GM21381 (cell line): ENCODE measurements at regions not wholly inside any gene's neighbourhood (a gene's known extent, or its start where the extent isn't known, plus 50 kb on each side); places are given as distances from the start of the nearest gene placed in this dataset.

Experiments
- ATAC-seq: cut with Tn5 transposase; IDR thresholded peaks from one replicate; pipeline ENCODE4 v1.9.1; 2021; ENCODE audit warnings: mild to moderate bottlenecking, moderate library complexity; ENCODE audit not compliant: unreplicated experiment

DNA sequence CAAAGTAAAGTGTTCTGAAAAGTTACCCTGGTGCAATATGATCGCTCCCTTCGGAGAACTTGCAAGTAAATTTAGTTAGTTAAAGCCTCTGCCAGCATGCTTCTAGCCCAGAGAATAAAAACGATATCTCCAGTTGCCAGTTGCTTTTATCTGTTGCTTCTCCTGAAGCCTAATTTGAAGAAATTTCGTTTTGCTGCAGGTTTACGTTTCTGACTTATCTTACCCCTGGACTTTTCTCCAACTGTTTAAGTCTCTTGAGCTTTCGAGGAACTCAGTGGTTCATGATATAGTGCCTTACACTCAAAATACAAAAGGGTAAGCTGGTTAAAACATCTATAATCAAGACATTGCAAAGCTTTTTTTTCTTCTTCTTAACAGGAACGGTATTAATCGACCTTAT is 131.1 kb downstream of the FAM161A start:
- no peak for ATAC-seq

DNA sequence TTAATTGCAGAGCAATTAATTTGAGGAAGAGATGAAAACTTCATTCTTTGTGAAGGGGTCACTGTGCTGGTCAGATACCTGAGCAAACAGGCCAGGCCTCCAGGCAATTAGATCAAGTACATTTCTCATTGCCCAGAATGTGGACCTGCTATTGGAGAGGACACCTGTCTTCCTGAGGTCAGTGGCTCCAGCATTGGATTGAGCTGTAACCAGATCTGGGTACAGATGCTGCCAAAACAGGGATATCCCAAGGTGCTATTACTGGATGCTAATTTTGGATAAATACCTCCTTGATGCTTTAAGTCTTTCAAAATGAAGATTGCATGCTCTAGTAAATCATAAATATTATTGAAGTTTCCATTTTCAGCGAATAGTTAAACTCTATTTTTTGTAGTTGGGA is 131.5 kb downstream of the FAM161A start:
- ATAC-seq = no peak

- no peak for ATAC-seq
These were observed 132.5 kb downstream of the FAM161A start for GRCh38 chr2:61721382-61721781.

DNA sequence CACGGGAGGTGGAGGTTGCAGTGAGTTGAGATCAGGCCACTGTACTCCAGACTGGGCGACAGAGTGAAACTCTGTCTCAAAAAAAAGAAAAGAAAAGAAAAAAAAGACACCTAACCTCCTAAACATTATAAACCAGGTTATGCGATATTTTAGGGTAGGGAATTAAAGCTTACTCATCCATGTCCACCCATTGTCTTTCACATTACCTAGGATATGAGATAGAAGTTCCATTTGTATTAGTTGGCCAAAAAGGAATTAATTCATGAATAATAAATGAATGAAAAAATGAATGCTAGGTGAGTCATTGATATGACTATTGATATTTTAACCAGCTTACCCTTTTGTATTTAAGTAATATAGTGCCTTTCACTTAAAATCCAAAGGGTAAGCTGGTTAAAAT is 132.9 kb downstream of the FAM161A start:
- no peak for ATAC-seq

DNA sequence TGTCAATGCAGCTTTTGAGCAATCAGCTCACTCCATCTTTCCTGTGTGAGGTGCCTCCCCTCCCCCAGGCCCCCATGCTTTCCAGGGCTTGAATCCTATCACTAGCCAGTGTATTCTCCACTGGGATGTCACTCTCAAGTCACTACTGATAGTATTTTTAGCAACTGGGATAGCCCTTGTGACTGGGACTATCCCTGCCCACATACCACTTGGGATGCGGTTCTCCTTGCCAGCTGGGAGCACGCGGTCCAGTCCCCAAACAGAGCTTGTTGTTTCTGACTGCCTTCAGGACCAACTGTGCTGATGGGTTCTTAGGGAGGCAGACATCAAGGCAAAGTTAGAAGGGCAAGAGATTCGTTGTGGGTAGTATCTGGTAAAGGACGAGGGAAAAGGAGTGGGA is 134.9 kb downstream of the FAM161A start:
- ATAC-seq = no peak

DNA sequence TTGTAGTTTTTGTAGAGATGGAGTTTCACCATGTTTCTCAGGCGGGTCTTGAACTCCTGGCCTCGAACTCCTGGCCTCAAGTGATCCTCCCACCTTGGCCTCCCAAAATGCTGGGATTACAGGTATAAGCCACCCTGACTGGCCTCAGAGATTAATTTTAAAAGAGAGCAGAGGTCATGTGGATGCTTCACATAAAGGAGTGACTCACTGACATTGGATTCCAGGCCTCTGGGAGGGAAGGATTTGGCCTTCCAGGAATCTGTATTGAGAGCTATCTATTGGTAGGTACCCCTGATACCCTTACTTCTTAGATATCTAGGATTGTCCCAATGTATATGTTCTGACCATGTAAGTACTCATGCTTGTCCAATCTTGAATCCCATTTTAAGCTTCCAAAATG is 138.4 kb downstream of the FAM161A start:
- no peak for ATAC-seq

GRCh38 chr2:61714210-61714609 is 139.7 kb downstream of the FAM161A start:
- no peak for ATAC-seq

GRCh38 chr2:61713457-61713856 is 140.4 kb downstream of the FAM161A start:
- ATAC-seq = no peak

- ATAC-seq = no peak
These were observed 141.8 kb downstream of the FAM161A start for GRCh38 chr2:61712060-61712459.

- ATAC-seq = no peak
These were observed 143.1 kb downstream of the FAM161A start for GRCh38 chr2:61710711-61711110.

DNA sequence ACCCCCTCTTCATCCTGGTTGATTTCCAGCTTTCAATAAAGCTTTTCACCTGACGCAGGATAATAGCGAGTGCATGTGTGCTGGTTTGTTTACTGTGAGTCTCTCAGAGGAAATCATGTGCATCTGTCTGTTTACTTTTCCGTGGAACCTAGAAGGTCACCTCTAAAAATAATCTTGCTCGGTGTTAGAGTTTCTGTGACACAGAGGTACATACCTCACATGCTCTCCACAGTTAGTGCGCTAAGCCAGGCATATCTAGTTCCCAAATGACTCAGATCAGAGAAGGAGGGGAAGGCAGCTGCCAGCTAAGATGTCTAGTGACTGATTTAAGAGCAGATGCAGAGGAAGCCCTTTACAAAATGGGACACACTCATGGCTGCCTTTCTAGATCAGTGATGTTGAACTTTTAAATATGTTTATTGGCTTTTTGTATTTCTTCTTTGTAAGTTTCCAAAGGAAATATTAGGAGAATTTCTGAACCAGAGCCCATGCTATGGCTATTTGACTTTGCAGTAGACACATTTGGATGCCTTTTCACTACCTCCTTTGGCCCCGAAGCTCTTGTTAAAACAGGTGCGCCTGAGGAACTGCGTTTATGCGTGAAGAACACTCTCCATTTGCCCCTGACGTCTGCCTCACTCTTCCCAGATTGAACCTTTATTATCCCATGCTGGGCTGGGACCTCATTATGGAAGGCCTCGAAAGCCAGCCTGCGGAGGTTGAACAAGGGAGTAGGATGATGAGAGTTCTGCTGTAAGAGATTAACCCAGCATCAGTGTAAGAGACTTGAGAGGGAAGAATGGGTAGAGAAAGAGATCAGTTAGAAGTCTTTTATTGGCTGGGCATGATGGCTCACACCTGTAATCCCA is 145.6 kb downstream of the FAM161A start:
- ATAC-seq = peak; percentile 99

- no peak for ATAC-seq
These were observed 148.2 kb downstream of the FAM161A start for GRCh38 chr2:61705625-61706024.

GRCh38 chr2:61704364-61704763 is 149.5 kb downstream of the FAM161A start:
- no peak for ATAC-seq

- ATAC-seq = no peak
These were observed 151.8 kb downstream of the FAM161A start for GRCh38 chr2:61702088-61702467.

- no peak for ATAC-seq
These were observed 153.4 kb downstream of the FAM161A start for GRCh38 chr2:61700464-61700863.

DNA sequence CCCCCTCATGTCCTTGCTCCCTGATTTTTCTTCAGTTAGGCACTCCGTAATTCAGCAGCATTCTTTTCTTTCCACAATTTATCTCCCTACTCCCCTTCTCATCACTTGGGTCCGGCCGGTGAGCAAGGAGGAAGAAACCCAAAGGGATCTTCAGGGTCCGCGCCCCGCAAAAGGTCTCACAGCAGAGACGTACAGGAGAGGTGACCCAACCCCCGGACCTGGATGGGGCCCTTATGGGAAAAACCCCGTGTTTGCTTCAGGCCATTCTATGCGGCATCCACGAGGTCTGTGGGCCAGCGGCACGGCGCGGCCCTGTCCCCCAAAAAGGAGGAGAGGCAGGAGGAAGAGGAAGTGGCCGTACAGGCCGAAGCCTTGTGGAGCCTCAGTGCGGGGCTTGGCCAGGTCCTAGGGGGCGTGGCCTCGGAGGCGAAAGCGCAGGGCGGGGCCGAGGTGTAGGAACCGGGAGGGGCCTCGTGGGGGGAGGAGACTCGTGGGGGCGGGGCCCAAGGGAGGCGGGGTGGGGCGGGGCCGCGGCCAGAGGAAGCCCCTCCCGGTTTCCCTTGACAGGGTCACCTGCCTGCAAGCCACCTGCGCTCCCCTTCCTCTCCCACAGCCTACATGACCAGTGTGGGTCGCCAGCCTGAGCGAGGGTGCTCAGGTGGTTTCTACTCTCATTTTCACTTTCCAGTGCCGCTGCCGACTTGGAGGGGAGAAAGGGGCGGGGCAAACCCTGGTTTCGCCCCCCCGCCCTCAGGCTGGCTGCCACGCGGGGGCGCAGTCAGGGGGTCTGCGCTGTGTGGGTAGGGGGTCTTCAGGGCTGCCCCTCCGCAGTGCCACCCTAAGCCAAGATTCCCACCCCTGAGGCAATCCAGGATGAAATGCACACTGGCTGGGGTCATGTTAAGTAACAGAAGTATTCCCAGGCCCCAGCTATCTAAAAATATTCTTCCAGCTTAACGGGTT is 156.4 kb upstream of the XPO1 start:
- ATAC-seq = peak; percentile 93

- ATAC-seq = no peak
These were observed 155.6 kb upstream of the XPO1 start for GRCh38 chr2:61693744-61694143.

- no peak for ATAC-seq
These were observed 152.0 kb upstream of the XPO1 start for GRCh38 chr2:61690078-61690596.

- no peak for ATAC-seq
These were observed 151.4 kb upstream of the XPO1 start for GRCh38 chr2:61689568-61689967.

DNA sequence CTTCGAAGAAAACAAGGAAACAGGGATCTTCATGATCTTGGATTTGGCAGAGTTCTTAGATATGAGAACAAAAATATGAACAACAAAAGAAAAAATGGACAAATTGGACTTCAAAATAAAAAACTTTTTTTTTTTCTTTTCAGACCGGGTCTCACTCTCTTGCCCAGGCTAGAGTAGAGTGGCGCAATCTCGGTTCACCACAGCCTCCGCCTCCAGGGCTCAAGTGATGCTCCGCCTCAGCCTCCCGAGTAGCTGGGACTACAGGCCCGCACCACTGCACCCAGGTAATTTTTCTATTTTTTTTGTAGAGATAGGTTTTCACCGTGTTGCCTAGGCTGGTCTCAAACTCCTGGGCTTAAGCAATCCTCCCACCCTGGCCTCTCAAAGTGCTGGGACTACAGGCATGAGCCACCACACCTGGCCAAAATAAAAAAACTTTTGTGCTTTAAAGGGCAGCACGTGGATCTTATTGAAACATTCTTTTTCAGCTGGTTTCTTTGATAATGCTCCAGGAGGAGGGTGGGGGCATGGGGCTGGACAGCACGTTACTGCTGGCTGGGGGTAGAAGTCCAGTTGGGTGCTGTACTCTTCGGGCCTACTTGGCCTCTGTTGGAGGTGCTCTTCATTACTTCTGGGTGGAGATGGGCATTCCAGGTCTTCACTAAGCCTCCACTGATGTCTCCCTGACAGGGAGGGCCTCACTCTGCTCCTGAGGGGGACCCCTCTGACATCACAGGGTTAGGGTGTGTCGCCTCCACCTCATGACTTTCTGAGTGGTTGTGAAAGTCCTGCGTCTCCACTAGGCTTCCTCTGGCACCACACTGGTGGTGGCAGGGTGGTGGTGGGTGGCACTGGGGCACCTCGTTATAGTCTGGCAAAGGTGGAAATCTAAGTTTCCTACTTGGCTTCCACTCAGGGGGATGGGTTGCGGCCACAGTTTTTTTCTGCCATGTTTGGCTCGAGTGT is 150.5 kb upstream of the XPO1 start:
- ATAC-seq = no peak
